A549 (cell line): ENCODE measurements at regions not wholly inside any gene's neighbourhood (a gene's known extent, or its start where the extent isn't known, plus 50 kb on each side); places are given as distances from the start of the nearest gene placed in this dataset.

Experiments
- CEBPB ChIP-seq, 2 experiments: fragments of >200 bp in 1 of 2; sonication (Bioruptor Twin) in 1 of 2; formaldehyde crosslinking in 1 of 2; IDR thresholded peaks; 2 replicates each; pipeline ENCODE4 v1.6.1; 2012 to 2016
- POLR2A ChIP-seq: IDR thresholded peaks from 2 replicates; pipeline ENCODE4 v1.6.1; 2012; ENCODE audit warnings: mild to moderate bottlenecking, low read length
- ZNF302 ChIP-seq: fragments of 250-450 bp; sonication (Bioruptor Pico); IDR thresholded peaks from 2 replicates; pipeline ENCODE4 v1.9.0; 2021; ENCODE audit warnings: inconsistent platforms, mild to moderate bottlenecking, moderate library complexity
- TF ChIP-seq, protein P1 (sequence below): fragments of >200 bp; sonication (Bioruptor Twin); formaldehyde crosslinking; IDR thresholded peaks from 3 replicates; pipeline ENCODE4 v1.5.1; 2016
- TF ChIP-seq, protein P2 (sequence below): IDR thresholded peaks from 2 replicates; pipeline ENCODE4 v1.6.1; 2012

DNA sequence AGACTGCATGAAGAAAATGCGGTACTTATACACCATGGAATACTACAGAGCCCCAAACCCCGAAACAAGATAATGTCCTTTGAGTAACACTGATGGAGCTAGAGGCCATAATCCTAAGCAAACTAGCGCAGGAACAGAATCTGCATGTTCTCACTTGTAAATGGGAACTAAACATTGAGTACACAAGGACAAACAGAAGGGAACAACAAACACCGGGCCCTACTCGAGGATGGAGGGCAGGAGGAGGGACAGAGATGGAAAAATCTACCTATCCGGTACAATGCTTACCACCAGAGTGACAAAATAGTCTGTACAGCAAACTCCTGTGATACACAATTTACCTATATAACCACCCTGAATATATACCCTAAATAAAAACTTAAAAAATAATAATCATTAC is 507.9 kb downstream of the IPMK start:
- TF ChIP-seq ZNF302 (no peak), POLR2A (no peak), CEBPB (IDR thresholded peaks at IDR 0.05) (no peak)
- TF ChIP-seq, protein P1, sequence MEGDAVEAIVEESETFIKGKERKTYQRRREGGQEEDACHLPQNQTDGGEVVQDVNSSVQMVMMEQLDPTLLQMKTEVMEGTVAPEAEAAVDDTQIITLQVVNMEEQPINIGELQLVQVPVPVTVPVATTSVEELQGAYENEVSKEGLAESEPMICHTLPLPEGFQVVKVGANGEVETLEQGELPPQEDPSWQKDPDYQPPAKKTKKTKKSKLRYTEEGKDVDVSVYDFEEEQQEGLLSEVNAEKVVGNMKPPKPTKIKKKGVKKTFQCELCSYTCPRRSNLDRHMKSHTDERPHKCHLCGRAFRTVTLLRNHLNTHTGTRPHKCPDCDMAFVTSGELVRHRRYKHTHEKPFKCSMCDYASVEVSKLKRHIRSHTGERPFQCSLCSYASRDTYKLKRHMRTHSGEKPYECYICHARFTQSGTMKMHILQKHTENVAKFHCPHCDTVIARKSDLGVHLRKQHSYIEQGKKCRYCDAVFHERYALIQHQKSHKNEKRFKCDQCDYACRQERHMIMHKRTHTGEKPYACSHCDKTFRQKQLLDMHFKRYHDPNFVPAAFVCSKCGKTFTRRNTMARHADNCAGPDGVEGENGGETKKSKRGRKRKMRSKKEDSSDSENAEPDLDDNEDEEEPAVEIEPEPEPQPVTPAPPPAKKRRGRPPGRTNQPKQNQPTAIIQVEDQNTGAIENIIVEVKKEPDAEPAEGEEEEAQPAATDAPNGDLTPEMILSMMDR = no peak
- TF ChIP-seq, protein P2, sequence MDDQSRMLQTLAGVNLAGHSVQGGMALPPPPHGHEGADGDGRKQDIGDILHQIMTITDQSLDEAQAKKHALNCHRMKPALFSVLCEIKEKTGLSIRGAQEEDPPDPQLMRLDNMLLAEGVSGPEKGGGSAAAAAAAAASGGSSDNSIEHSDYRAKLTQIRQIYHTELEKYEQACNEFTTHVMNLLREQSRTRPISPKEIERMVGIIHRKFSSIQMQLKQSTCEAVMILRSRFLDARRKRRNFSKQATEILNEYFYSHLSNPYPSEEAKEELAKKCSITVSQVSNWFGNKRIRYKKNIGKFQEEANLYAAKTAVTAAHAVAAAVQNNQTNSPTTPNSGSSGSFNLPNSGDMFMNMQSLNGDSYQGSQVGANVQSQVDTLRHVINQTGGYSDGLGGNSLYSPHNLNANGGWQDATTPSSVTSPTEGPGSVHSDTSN = no peak
